HG03039 (cell line): ENCODE measurements at regions not wholly inside any gene's neighbourhood (a gene's known extent, or its start where the extent isn't known, plus 50 kb on each side); places are given as distances from the start of the nearest gene placed in this dataset.
"Not testable (repeated sequence)": the region's sequence is repeated elsewhere in the genome, so short reads cannot be mapped to it uniquely, and the experiment has no call there.

Source experiments
- ATAC-seq: cut with Tn5 transposase; IDR thresholded peaks from one replicate; pipeline ENCODE4 v1.9.1; 2021; ENCODE audit warnings: mild to moderate bottlenecking, moderate library complexity; ENCODE audit not compliant: unreplicated experiment

DNA sequence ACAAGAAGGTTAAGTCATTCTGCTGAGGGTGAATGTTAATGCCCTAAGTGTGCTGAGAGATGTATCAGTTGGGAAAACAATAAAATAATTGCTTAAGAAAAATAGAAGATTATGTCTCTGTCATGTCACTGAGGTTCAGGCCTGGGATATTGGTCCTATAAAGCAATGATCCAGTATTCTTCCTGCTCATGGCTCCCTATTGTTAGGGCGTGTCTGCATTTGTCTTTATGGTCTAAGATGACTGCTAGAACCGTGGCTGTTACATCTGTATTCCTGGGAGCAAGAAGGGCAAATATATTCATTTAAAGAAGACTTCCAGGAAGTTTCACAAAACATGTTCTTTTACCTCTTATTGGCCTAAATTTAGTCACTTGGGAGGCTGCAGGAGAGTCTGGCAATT is 125.0 kb downstream of the KCNE4 start:
- ATAC-seq = no peak

DNA sequence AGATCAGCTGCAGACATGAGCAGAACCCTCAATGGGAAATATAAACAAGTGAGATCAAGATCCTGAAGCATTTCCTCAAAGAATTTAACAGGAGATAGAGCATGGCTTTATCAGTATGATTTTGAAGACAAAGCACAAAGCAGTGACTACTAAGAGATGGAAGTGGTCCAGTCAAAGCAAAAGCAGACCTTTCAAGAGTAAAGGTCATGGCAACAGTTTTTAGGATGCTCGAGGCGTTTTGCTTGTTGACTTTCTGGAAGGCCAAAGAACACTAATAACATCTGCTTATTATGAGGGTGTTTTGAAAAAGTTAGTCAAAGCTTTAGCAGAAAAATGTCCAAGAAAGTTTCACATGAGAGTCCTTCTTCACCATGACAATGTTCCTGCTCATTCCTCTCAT is 128.5 kb downstream of the KCNE4 start:
- ATAC-seq = no peak

DNA sequence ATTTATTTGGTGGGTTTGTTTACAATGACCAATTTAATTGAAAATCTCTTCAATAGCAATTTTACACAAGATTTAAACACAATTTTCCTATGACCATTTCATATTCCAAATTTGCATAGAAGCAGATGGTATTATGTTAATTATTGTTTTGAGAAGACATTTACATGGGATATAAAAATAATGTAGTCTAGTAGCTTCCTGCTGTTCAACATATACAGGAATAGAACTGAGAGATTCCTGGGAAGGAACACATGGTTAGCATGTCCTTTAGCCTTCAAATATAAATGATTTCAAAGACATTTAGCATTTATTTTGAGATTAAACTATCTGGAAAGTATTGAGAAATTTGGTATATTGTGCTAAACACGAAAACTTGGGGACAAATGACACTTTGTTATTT is 129.6 kb downstream of the KCNE4 start:
- no peak for ATAC-seq

DNA sequence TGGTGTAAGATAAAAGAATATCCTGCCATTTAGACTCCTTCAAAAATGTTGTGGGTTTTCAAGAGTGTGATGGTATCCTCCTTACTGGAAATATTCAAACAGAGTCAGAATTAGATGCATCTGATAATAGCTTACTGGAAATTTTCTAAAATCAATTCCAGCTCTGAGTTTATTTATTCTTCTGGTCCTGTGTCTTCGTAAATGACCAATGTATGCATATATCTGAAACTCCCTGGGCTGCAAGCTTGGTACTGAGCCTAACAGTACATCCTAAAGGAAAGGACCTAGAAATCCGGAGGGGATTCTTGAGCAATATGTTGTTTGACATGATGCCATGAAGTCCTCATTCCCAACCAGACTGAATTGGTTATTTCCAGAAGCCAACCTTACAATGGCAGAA is 130.4 kb downstream of the KCNE4 start:
- no peak for ATAC-seq

DNA sequence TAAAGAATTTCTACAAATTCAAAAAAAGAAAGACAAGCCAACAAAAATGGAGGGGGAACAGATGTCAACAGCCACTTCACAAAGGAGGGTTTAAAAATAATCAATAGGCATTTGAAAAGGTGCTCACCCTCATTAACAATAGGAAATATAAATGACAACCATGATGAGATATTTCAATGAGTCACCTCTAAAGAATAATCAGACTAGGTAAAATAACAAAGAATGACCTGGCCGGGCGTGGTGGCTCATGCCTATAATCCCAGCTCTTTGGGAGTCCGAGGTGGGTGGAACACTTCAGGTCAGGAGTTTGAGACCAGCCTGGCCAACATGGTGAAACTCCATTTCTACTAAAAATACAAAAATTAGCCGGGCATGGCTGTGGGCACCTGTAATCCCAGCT is 133.6 kb downstream of the KCNE4 start:
- no peak for ATAC-seq

DNA sequence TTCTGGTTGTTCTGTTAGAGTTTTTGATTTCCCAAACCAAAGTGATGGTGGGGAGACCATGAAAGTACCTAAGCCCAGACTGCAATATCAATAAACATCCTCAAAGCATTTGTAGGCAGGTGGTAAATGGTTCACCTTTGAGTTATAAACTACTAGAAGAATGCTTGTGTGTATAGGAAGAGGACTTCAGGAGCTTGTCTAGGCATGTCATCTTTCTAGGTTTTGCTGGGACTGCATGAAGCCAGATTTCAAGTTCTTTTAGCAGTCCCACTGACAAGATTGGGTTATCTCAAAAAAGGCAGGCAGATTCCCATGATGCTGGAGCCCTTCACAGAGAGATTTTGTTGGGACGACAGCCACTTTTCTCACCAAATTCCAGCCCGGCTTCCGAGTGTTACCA is 135.3 kb downstream of the KCNE4 start:
- ATAC-seq = no peak

DNA sequence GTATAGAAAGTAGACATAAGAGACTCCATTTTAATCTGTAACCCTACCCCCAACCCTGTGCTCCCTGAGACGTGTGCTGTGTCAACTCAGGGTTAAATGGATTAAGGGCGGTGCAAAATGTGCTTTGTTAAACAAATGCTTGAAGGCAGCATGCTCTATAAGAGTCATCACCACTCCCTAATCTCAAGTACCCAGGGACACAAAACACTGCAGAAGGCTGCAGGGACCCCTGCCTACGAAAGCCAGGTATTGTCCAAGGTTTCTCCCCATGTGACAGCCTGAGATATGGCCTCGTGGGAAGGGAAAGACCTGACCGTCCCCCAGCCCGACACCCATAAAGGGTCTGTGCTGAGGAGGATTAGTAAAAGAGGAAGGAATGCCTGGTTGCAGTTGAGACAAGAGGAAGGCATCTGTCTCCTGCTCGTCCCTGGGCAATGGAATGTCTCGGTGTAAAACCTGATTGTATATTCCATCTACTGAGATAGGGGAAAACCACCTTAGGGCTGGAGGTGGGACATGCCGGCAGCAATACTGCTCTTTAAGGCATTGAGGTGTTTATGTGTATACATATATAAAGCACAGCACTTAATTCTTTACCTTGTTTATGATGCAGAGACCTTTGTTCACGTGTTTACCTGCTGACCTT is 138.7 kb downstream of the KCNE4 start:
- not testable (repeated sequence) for ATAC-seq

DNA sequence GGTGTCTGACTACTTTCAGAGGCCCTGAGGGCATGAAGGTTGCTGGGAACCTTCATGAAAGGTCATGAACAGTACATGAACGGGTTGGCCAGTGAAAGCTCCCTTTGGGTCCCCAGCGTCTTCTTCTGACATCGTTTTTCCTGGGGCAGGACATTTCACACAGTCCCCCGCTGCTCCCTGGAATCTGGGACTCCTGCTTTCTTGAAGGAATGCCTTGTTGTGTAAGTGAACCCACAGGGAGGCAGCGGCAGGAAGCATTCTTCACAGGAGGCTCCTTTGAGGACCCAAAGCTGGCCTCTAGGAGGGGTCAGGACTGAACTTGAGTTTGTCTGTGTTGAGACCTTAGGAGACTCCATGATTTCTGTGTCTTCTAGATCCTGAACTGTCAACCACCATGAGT is 144.3 kb downstream of the KCNE4 start:
- no peak for ATAC-seq

DNA sequence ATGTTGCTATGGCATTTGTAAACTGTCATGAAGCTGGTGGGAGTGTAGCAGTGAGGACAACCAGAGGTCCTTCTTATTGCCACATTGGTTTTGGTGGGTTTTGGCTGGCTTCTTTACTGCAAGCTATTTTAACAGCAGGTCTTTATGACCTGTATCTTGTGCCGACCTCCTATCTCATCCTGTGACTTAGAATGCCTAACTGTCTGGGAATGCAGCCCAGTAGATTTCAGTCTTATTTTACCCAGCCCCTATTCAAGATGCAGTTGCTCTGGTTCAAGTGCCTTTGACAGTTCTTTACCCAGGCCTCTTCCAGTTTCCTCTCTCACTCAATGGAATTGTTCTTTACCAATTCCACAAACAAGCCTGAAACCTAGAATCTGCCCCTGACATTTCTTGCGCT is 145.1 kb downstream of the KCNE4 start:
- no peak for ATAC-seq

DNA sequence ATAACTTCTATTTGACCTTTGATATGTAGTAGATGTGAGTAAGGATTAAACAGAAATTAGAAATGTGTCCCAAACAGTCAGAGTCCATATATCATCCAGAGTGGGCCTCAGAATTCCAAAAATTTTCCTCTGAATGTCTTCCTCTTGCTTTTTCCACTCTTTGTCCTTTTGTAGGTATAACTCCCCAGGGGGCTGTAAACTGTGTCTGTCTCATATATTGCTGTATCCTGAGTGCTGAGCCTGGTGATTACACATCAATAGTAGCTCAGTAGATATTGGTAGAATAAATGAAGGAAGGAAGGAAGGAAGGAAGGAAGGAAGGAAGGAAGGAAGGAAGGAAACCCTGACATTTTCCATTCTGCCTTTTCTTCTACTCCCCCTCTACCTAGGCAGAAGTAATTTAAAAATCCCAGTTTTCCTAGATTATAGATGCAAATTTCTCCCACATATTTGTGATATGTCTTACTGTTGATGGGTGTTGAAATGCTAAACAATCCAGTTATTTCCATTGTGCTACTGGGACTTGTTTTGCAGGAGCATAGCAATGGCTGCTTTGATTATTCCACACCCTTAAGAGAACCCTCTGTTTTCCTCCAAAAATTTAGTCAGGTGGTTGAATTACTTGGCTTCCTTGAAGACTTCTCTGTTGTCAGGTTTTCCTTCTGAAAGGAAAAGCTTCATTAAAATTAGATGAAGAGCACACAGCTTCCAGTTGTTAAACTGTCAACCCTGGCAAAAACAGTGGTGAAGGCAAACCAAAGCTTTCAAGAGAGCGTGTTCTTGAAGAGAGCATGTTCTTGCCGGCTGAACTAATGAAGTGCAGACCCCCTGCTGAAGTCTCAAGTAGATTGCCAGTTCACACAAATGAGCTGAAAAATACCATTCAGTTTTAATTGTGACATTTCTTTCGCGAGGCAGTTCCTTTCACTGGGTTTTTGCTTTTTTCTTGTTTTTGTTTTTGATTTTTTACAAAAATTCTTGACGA is 147.8 kb downstream of the KCNE4 start:
- no peak for ATAC-seq

DNA sequence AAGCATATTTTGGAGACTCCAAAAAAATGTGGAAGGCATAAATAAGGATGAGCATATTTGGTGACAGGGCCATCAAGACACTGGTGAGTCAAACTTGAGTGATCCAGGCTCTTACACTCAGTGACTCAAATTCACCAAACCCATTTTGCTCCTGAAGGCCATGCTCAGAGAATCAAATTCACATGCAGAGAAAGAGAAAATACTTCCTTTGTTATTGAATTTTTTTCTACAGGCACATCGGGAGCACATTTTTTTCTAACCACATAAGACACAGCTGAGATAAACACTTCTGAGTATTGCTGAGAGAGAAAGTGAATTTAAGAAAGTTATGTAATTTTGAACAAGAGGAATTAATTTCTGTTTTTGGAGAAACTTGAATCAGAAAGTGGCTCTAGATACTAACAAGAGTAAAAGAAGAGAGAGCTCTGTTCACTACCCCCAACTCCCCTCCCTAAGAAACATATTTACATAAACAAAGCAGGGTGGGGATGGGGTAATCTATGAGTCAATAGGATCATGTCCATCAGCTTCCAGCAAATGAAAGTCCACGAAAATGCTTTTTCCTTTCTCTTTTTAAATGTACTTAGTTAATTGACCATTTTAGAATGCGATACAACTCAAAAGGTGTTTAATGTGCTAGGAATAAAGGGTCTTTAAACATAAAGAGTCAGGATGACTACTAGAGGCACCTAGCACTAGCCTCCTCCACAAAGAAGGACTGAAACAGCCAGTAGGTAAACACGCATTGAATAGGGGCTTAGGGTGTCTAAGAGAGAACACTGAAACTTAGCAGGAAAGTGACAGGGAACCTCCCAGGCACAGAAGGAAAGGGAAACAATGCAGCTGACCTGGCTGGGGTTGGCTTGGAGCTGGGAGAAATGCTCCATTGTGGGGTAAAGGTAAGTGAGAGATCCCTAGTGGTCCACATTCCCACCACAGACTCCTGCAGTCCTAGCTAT is 152.3 kb downstream of the KCNE4 start:
- no peak for ATAC-seq

DNA sequence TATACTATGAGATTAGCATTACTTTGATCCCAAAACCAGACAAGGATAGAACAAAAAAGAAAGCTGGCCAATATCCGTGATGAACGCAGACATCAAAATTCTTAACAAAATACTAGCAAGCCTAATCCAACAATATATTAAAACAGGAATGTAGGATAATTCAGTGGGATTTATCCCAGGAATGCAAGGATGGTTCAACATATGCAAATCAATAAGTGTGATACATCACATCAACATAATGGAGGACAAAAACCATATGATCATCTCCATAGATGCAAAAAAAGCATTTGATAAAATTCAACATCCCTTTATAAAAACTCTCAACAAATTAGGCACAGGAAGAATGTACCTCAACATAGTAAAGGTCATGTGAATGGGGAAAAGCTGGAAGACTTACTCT is 158.5 kb downstream of the KCNE4 start:
- ATAC-seq = no peak

DNA sequence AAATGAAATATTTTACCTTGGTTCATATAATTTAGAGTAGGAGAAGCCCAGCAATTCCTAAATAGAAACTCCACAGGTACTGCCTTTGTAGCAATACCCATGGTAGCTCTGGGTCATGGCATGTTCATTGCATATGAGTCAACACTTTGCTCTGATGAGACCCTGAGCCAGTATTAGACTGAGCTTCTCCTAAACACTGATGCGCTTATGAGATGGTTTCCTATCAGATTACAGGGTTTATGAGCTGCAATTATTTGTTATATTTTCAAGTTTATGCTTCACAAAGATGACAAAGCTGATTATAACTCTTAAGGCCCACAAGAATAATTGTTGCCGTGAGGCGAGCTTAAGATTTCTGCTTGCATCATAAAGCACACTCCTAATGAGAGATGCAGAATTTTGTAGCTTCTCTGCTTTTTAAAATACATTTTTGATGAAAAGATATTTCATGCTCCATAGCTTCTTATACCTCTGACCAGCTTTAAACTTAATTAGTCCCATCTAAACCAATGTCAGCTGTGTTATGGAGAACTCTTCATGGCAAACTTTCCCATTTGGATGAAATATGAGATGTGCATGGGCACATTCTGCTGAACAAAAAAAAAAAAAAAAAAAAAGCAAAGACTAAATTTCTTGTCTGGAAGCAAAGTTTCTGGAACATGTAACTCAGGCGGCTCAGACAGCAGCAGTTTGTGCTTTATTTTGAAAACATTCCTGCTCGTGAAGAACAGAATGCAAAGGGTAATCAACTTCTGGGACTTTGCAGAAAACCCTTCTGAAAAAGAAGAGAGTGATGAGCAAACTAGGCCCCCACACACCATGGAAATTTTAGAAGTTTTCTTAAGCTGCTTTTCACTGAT is 162.6 kb downstream of the KCNE4 start:
- no peak for ATAC-seq

DNA sequence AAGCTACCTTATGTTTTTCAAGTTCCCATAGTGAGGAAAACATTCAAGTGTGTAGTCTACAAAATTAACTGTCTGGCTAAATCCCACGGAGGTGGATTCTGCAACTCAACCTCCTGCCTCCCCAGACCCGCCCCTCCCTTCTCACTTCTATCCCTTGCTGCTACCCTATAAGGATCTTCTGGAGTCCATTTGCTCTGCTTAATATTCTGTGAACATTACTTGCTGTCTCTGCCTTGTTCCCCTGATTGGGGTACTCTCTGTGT is 163.2 kb downstream of the KCNE4 start:
- ATAC-seq = no peak

DNA sequence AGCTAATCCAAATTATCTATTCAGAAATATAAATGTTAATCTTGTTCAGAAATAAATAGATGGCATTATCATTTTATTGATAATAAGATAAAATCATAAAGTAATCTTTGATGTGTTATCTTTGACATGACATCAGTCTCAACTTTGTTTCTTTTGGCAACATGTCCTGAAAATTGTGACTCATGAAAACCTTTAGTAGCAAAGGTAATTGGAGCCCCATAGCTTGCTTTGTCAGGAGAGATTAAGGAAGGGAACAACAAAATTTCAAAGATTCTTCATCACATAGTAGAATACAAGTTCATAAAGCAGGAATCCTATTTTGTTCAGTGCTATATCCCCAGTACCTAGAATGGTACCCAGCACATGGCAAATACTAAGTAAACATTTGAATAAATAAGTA is 165.4 kb downstream of the KCNE4 start:
- no peak for ATAC-seq

DNA sequence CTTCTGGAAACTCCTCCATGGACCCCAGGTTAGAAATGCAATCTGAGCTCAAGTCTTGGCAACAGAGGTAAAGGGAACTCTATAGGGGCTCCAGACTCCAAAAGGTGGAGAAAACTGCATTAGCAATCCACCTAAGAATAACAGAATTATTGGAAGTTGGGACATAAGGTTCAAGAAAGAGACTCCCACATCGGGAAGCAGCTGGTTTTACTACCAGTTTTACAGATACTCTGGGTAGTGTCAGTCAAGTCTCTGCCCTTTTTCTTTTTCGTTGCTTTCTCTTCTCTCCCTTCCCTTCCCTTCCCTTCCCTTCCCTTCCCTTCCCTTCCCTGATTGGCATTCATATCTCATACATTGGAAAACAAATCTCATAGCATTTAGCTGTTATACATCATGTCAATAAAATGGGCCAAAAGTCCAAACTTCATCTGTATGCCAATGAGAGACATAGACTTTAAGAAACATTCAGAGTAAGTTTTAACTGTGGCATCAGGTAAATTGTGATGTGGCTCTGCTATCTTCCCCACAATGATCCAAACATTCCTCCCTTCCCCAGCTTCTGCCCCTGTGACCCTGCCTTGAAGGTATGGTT is 166.7 kb downstream of the KCNE4 start:
- no peak for ATAC-seq

DNA sequence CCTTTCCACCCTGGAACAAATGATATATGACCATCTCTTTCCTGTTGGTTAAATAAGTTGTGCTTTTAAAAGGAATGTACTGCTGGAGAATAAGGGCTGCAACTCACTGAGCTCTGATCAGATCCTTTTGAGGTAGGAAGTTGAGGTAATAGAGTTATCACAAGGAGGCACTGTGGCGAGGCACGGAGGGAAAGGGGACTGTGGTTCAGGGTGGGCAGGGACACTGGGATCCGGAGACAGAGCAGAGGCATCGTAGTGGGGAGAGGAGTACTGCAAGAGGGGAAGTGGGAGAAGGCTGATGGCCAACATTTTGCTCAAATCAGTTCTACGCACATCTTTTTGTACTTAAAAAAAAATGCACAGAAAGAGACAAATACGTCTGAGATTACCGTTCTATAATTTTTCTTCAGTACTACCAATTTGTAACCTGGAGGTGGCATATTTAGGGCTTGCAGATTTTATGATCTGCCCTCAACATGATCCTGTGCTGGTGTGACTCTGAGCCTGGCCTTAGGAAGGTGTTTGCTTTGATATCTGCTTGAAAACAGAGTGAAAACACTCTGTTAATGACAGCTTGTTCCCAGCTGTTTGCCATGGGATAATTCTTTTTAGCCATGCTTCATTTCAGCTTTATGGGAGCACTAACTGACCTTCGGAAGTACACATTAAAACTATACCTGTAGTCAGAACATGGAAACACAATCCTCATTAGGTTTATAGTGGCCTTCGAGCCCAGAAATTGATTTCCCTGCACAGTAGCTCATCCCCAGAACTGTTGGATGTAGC is 168.1 kb downstream of the KCNE4 start:
- no peak for ATAC-seq

DNA sequence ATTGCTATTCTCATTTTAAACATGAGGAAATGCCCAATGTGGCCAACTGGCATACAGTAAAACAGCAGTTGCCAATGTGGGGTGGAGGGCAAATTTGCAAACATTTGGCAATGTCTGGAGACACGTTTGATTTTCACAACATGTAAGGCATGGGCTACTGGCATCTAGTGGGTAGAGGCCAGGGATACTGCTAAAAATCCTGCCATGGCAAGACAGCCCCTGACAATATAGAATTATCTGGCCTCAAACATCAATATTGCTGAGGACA is 168.6 kb downstream of the KCNE4 start:
- no peak for ATAC-seq

DNA sequence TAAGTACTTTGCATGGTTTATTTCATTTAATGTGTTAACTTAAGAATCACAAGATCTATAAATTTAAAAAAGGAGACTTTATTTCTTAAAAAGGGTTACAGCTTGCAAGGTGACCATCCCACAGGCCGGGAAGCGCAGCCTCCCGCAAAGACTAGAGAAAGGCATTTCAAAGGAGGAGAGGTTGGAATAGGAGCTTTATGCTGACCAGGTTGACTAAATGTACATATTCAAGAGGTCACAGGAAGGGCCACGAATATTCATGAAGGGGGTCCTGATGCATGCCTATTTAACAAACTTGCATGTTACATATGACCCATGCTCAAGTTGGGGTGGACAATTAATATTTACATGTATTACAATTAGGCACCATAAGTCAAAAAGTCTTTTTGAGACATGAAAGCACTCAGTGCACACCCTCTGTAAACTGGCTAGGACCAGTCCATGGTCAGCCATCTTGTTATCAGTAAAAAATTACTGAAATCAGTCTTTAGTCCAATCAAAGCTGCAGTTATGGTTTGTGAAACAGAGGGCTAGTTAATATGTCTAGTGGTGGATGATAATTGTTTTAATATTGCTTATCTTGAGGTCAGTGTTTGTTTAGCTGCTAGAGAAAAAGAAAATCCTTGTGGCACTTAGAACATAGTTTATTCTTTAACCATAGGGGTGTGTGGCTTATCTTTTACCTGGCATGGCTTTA is 169.3 kb downstream of the KCNE4 start:
- no peak for ATAC-seq
